Fibroblast of lung (primary cell): ENCODE measurements at regions not wholly inside any gene's neighbourhood (a gene's known extent, or its start where the extent isn't known, plus 50 kb on each side); places are given as distances from the start of the nearest gene placed in this dataset.

Source experiments
- CTCF ChIP-seq, 2 donors: IDR thresholded peaks in 1 of 2; conservative IDR thresholded peaks in 1 of 2; 1 replicate in 1 of 2; 2 replicates in 1 of 2; pipeline ENCODE4 v1.5.1; 2011 to 2012; ENCODE audit warnings: low read length in 2 of 2, control low read depth in 1 of 2, inconsistent platforms in 1 of 2, low read depth in 1 of 2, mild to moderate bottlenecking in 1 of 2
- EZH2 ChIP-seq: IDR thresholded peaks from 2 replicates; pipeline ENCODE4 v1.5.1; 2012; ENCODE audit warnings: low read length, control low read depth, mild to moderate bottlenecking; ENCODE audit errors: missing control alignments

DNA sequence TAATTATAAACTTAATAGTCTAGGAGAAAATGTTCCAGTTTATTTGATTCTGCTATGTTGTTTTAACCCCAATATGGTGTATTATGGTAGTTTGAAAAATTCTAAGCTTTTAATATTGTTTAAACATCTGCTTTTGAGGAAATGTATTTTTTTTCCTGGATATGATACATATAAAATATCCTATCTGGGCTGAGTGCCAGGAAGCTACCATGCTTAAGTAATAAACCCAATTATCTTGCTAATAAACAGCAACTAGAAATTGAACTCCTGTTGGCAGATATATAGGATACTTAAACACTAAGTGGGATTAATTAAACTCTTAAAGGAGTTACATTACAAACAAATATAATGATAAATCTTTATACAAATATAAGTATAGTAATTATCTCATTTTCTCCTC is 293.7 kb upstream of the GRM7 start:
- no peak for TF ChIP-seq CTCF (conservative IDR thresholded peaks at IDR 0.05 in 1 of 2, IDR thresholded peaks at IDR 0.05 in 1 of 2; ENCODE audit: low read depth in 1 of 2, low read length in 2 of 2)
- TF ChIP-seq EZH2 = no peak
